ENCODE measurements at regions not wholly inside any gene's neighbourhood (a gene's known extent, or its start where the extent isn't known, plus 50 kb on each side); places are given as distances from the start of the nearest gene placed in this dataset.

GRCh38 chr2:180660207-180660606, 320.2 kb upstream of the UBE2E3 start:
- TF ChIP-seq TAF1 (IDR thresholded peaks at IDR 0.05; ENCODE audit: borderline replicate concordance, low read depth, low read length): no peak
- no peak for TF ChIP-seq POLR2A (IDR thresholded peaks at IDR 0.05; ENCODE audit: low read depth, low read length)
- no peak for TF ChIP-seq POLR2AphosphoS5 (IDR thresholded peaks at IDR 0.05; ENCODE audit: low read depth, low read length)
